ENCODE measurements at regions not wholly inside any gene's neighbourhood (a gene's known extent, or its start where the extent isn't known, plus 50 kb on each side); places are given as distances from the start of the nearest gene placed in this dataset.
"Not testable (repeated sequence)": the region's sequence is repeated elsewhere in the genome, so short reads cannot be mapped to it uniquely, and the experiment has no call there.

DNA sequence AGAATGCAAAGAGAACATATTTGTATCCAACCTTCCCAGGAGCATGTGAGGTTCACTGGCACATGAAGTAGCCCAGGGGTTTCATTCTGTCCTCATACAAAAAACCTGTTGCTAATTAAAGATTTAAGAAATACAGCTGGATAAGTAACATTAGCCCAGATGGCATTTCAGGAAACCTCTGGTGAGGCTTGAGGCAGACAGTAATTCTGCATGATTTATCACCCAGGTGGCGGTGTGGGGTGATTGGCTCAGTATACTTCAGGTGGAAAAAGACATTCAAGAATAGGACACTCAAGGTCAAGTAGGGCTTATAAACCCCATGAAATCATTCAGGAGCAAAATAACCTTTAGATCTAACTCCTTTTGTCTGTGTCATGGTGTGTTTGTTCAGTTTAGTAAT lies 237.4 kb downstream of the RNF144A start:
- DNase-seq: no peak

GRCh38 chr2:7161501-7161900 lies 244.3 kb downstream of the RNF144A start:
- no peak for DNase-seq

DNA sequence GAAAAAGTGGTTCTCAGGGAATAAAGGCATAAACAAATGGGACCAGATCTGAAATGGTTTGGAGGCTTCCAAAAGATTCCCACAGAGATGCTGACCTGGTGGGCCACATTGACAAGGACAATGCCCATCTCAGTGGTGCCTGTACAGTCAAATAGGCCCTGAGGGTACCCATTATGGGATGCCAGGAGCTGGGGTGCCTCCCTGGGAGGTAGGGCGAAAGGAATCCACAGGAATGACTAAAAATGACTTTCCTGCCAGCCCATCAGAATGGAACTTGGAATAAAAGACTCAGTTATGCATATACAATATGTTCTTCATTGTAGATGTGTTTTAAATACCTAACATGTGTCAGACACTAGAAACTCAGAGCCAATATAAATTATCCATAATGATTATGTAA lies 248.5 kb downstream of the RNF144A start:
- no peak for DNase-seq

GRCh38 chr2:7167801-7168411 lies 250.7 kb downstream of the RNF144A start:
- no peak for DNase-seq

GRCh38 chr2:7169593-7169992 lies 252.4 kb downstream of the RNF144A start:
- DNase-seq: no peak

DNA sequence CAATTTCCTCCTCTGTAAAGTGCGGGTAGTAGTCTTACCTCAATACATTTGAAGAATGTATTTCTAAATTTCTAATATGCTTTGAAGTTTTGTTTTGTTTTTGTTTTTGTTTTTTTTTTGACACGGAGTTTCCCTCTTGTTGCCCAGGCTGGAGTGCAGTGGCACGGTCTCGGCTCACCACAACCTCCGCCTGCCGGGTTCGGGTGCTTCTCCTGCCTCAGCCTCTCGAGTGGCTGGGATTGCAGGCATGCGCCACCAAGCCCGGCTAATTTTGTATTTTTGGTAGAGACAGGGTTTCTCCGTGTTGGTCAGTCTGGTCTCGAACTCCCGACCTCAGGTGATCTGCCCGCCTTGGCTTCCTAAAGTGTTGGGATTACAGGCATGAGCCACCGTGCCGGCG lies 261.8 kb downstream of the RNF144A start:
- DNase-seq: not testable (repeated sequence)

- DNase-seq: no peak
Measured at GRCh38 chr2:7180638-7181370, 263.6 kb downstream of the RNF144A start.

DNA sequence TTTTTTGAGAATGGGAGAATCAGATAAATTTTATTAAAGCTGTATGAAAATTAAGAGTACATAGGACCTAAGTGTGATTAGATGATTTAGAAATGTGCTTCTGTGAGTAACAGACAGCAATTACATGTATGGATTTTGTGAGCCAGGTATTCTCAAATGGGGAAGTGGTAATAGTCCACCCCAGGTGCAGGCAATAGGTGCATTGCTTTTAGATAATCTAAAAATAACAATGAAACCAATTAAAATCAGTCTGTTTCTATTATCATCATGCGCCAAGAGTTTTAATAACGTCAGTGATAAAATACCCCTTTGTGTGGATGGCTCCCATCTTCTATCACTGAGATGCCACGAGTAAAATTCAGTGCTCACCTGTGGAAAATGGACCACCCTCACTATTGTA lies 265.3 kb downstream of the RNF144A start:
- DNase-seq: no peak

GRCh38 chr2:7189106-7189505 lies 271.9 kb downstream of the RNF144A start:
- no peak for DNase-seq

DNA sequence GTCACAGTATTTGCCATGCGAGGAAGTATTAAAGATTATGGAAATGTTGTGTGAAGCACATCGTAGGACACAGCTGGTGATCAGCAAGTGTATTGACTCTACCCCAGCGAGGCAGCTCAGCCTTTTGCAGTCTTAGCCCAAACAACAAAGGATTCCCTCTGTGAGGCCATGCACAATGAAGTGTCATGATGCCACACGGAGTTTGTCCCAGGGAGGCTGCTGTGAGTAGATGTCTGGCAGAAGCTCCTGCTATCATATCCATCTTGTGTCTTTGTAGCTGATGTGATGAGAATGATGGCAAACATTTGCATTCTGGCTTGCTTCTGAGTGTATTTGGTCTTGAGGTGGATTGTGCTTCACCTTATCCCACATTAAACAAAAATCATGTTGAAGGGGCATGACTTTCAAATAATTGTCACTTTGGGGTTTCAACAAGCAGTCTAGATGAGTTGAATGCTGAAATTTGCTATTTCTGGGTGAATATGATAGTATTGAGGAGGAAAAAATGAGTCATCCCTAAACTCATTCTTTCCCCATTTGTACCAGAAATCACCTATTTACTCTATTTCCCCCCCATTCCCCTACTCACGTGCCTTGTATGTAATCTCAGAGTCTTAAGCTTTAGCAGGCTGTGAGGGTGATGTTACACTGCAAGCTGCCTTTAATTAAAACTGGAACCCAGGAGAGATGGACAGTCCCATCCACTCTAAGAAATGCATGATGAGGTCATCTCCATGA lies 273.5 kb downstream of the RNF144A start:
- DNase-seq: no peak

GRCh38 chr2:7191932-7192331 lies 274.7 kb downstream of the RNF144A start:
- no peak for DNase-seq

DNA sequence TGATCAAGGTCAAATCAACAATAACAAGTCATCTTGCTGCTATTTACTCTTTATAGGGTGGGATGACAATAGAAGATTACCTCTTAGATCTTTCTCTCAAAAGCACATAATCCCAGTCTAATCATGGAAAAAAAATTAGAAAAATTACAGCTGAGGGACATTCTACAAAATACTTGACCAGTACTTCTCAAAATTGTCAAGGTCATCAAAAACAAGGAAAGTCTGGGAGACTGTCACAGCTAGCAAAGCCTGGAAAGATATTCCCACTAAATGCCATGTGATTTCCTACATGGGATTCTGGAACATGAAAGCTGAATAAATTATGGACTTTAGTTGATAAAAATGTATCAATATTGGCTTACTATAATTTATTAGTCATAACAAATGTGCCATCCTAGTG lies 276.2 kb downstream of the RNF144A start:
- DNase-seq: no peak

- no peak for DNase-seq
Measured at GRCh38 chr2:7194950-7195349, 277.7 kb downstream of the RNF144A start.

GRCh38 chr2:7196883-7197282 lies 279.7 kb downstream of the RNF144A start:
- DNase-seq: no peak

DNA sequence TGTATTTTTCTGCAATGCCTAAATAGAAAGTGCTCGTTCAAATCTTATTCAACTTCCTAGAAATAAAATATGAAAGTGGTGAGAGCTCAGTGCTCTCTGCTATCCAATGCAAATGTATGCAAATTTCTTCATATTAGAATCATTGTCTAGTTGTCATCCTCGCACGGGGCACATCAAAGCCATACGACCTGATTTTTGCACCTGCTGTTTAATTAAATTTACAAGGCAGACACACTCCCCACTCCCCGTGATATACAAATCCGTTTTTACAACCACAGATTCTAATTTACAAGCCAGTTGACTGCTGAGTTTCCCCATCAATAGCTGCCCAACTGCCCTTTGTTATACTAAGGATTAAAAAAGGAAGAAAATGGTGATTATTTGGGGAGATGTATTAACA lies 284.6 kb downstream of the RNF144A start:
- no peak for DNase-seq

- DNase-seq: peak; percentile 52 to 62
Measured at GRCh38 chr2:7203056-7203467, 285.9 kb downstream of the RNF144A start.

DNA sequence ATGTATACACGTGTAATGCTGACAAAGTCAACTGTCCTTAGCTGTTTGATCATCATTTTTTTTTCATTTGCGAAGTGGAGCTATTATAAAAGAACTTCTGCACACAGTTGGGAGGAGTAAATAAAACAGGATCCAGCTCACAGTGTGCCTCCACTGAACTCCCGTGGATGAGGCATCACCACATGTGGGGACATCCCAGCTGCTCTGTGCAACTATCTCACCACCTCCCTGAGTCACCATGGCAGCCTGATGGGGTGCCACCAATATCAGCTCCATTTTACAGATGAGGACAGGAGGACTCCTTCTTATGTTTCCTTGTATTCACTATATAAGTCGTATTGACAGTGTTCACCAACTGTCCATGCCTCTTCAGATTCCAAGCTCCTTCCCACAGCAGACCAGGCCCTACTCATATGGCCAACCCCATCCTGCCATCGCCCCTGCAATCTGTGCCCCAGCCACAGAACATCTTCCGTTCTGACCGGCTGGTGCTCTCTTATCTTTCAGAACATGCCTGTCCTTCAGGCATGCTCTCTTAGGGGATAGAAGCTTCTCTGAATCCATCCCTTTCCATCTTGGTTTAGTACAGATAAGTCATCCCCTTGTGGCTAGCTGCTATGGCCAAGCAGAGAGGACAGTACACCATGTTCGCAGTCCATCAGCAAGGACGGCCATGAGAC lies 288.1 kb downstream of the RNF144A start:
- no peak for DNase-seq

- DNase-seq: no peak
Measured at GRCh38 chr2:7206111-7206810, 289.0 kb downstream of the RNF144A start.

- DNase-seq: no peak
Measured at GRCh38 chr2:7207631-7208030, 290.4 kb downstream of the RNF144A start.

DNA sequence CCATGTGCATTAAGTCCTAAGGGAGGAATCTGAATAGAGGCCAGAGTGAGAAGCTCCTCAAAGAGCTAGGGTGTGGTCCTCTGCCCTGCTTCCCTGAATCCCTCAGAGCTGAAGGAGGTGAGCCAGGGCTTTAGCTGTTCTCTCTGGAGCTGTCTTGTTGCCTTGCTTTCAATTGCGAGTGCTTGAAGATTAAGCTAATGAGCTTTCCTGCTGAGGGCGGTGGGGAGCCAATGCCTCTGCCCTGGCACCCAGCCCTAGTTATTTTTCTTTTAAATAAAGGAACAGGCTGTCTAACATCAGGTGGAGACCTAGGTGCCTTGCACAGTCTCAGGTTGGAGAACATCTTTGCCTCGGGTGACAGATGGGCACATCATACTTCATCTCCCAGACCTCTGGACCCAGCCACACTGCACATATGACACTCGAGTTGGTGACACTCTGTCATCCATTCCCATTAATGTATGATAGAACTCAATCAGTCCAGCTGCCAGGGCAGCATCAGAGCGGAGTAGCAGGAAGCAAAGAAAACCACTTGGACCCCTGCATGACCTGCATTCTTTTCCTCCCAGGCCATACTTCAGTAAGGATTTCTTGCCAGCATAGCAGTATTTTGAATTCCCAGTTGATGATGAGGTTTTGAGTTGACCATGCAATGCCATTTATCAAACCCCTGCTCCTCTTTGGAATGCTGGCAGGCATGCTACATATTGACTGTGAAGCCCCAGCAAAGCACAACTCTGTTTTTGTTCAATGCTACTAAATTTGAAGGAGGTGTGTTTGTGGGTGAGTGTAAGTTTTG lies 292.7 kb downstream of the RNF144A start:
- no peak for DNase-seq

DNA sequence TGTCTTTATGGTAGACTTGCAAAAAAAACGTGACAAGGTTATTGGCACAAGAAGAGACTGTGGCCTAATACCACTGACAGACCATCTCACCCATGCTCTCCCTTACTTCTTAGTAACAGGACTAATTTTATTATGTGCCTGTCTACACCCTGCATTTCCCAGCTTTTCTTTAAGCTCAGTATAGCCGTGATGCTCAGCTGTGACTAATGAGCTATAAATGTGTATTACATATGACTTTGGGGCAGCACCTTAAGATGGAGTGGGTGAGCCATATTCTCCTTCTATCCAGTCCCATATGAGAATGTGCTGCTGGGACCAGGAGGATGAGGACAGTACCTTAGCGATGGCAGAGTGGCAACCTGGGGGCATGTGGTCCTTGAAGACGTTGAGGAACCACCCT lies 293.5 kb downstream of the RNF144A start:
- no peak for DNase-seq

- DNase-seq: no peak
Measured at GRCh38 chr2:7225848-7226247, 308.6 kb downstream of the RNF144A start.

All from activated CD4-positive, alpha-beta T cell treated with anti-CD3 and anti-CD28 coated beads, Interleukin-2, amount 50 U/mL, for 48 hours (primary cell).